K562 (cell line): ENCODE measurements at regions not wholly inside any gene's neighbourhood (a gene's known extent, or its start where the extent isn't known, plus 50 kb on each side); places are given as distances from the start of the nearest gene placed in this dataset.

Experiments used
- ATAC-seq: fragments of 200-7000 bp; cut with Tn5 transposase; 3 replicates; pipeline ENCODE4 v1.9.1; 2020; ENCODE audit warnings: moderate library complexity
- BruUV-seq: library from RNA; stranded (reverse); fragments of 400-500 nt; replicated peaks from 2 replicates; lab custom pipeline; 2021; lab: Mats Ljungman, UMichigan
- CTCF ChIA-PET: fragments of 300-600 bp; formaldehyde crosslinking; extraction: SDS; loops from one replicate; lab custom pipeline; 2021; ENCODE audit warnings: low intra/inter-chr PET ratio; lab: Yijun Ruan, JAX
- POLR2A ChIA-PET: fragments of 300-600, 350-650 bp; sonication (Branson Sonifier 250); formaldehyde crosslinking; extraction: SDS; loops from one replicate; lab custom pipeline; 2021; ENCODE audit warnings: antibody characterized with exemption, inconsistent platforms; lab: Yijun Ruan, JAX
- DNase-seq, 4 experiments: peaks; one replicate each; pipeline versions ENCODE4 v3.0.0 to v3.0.0-alpha.2; 2011 to 2018; ENCODE audit warnings: low spot score in 3 of 4, mixed read lengths in 3 of 4; ENCODE audit errors: extremely low read depth in 1 of 4
- FAIRE-seq: peaks from 2 replicates; lab custom pipeline; 2011; peaks lifted over from hg19 to GRCh38; lab: Jason Lieb, UNC
- H2AFZ ChIP-seq: 2 replicates; pipeline ENCODE4 v1.6.0; 2011; ENCODE audit warnings: low read depth, low read length, control low read depth, inconsistent platforms
- H3K27ac ChIP-seq: fragments of 200-600 bp; 3 replicates; pipeline ENCODE4 v1.8.0; 2011; ENCODE audit warnings: low read depth, mild to moderate bottlenecking, control low read depth, inconsistent platforms, low read length, moderate library complexity, mixed read lengths; ENCODE audit errors: extremely low read depth
- H3K27me3 ChIP-seq, 2 experiments: fragments of 300-600 bp in 1 of 2; 2 replicates in 1 of 2; 3 replicates in 1 of 2; pipeline versions ENCODE4 v1.6.0 to v1.8.0; 2011; ENCODE audit warnings: inconsistent platforms in 2 of 2, low read length in 2 of 2, mild to moderate bottlenecking in 1 of 2, mixed read lengths in 1 of 2, moderate library complexity in 1 of 2; ENCODE audit not compliant: control insufficient read depth in 2 of 2, insufficient read depth in 2 of 2
- H3K36me3 ChIP-seq: fragments of 300-600 bp; 3 replicates; pipeline ENCODE4 v1.8.0; 2011; ENCODE audit warnings: mild to moderate bottlenecking, low read length, inconsistent platforms; ENCODE audit not compliant: control insufficient read depth, insufficient read depth
- H3K4me1 ChIP-seq, 2 experiments: fragments of 200-600 bp in 1 of 2; replicated peaks in 1 of 2; 2 replicates in 1 of 2; 3 replicates in 1 of 2; pipeline versions ENCODE4 v1.5.1 to v1.8.0; 2011; ENCODE audit warnings: inconsistent platforms in 2 of 2, low read length in 2 of 2, mild to moderate bottlenecking in 1 of 2, mixed read lengths in 1 of 2, moderate library complexity in 1 of 2; ENCODE audit not compliant: control insufficient read depth in 2 of 2, insufficient read depth in 2 of 2
- H3K4me2 ChIP-seq: 2 replicates; pipeline ENCODE4 v1.6.1; 2011; ENCODE audit warnings: low read length, control low read depth, inconsistent platforms, mixed read lengths; ENCODE audit not compliant: insufficient read depth
- H3K4me3 ChIP-seq: fragments of 200-600 bp; sonication (generic), shearing (Covaris generic); 2 replicates; pipeline ENCODE4 v1.5.1; 2016; ENCODE audit warnings: control low read depth, inconsistent platforms
- H3K79me2 ChIP-seq: fragments of 200-600 bp; 3 replicates; pipeline ENCODE4 v1.8.0; 2011; ENCODE audit warnings: low read length, inconsistent platforms; ENCODE audit not compliant: control insufficient read depth, insufficient read depth
- H3K9ac ChIP-seq, 2 experiments: 2 replicates each; pipeline versions ENCODE4 v1.6.0 to v1.6.1; 2011; ENCODE audit warnings: low read depth in 2 of 2, low read length in 2 of 2, control low read depth in 1 of 2, inconsistent platforms in 1 of 2, mild to moderate bottlenecking in 1 of 2, mixed read lengths in 1 of 2; ENCODE audit not compliant: insufficient read depth in 1 of 2
- H3K9me1 ChIP-seq: one replicate; pipeline ENCODE4 v1.6.0; 2011; ENCODE audit warnings: inconsistent platforms, mild to moderate bottlenecking, low read length, moderate library complexity; ENCODE audit not compliant: control insufficient read depth, insufficient read depth
- H3K9me3 ChIP-seq: replicated peaks from 2 replicates; pipeline ENCODE4 v1.5.1; 2011; ENCODE audit warnings: low read depth, low read length, inconsistent platforms; ENCODE audit not compliant: control insufficient read depth, insufficient read depth
- H4K20me1 ChIP-seq: replicated peaks from 2 replicates; pipeline ENCODE4 v1.6.1; 2011; ENCODE audit warnings: low read length, inconsistent platforms, mixed read lengths; ENCODE audit not compliant: control insufficient read depth, insufficient read depth
- BDP1 ChIP-seq: IDR thresholded peaks from 3 replicates; pipeline ENCODE4 v1.6.1; 2011; ENCODE audit not compliant: insufficient read length, insufficient read depth
- ELF4 ChIP-seq: fragments of 450-650 bp; formaldehyde crosslinking; IDR thresholded peaks from 2 replicates; pipeline ENCODE4 v1.4.0; 2022; ENCODE audit warnings: missing genetic modification characterization
- MCM7 ChIP-seq, 2 experiments: fragments of 450-650 bp; IDR thresholded peaks; 2 replicates each; pipeline ENCODE4 v1.6.1; 2016 to 2018
- NONO ChIP-seq, 2 experiments: fragments of 200-400 bp in 1 of 2; fragments of 450-650 bp in 1 of 2; formaldehyde crosslinking in 1 of 2; IDR thresholded peaks; 2 replicates each; pipeline ENCODE4 v1.6.1; 2017; ENCODE audit warnings: low read depth in 2 of 2, mild to moderate bottlenecking in 2 of 2, moderate library complexity in 2 of 2, low read length in 1 of 2
- NUFIP1 ChIP-seq: fragments of 450-650 bp; IDR thresholded peaks from 2 replicates; pipeline ENCODE4 v1.6.1; 2018; ENCODE audit not compliant: partially characterized antibody
- PRPF4 ChIP-seq: fragments of 200-400 bp; formaldehyde crosslinking; IDR thresholded peaks from one replicate; pipeline ENCODE4 v1.6.1; 2017; ENCODE audit warnings: low read length, low read depth, mild to moderate bottlenecking; ENCODE audit not compliant: insufficient read depth, poor library complexity, severe bottlenecking
- RBM34 ChIP-seq: fragments of 200-400 bp; formaldehyde crosslinking; IDR thresholded peaks from 2 replicates; pipeline ENCODE4 v1.6.1; 2018; ENCODE audit warnings: low read length, borderline replicate concordance; ENCODE audit not compliant: insufficient read depth
- XRCC5 ChIP-seq: fragments of 200-400 bp; formaldehyde crosslinking; IDR thresholded peaks from 2 replicates; pipeline ENCODE4 v1.6.1; 2017; ENCODE audit warnings: low read depth, mild to moderate bottlenecking, low read length
- ZNF140 ChIP-seq: fragments of 250-450 bp; sonication (Bioruptor Pico); IDR thresholded peaks from 2 replicates; pipeline ENCODE4 v1.8.0; 2021; ENCODE audit warnings: moderate library complexity, mild to moderate bottlenecking, inconsistent platforms
- ZNF197 ChIP-seq: fragments of 200-800 bp; sonication (Bioruptor generic); IDR thresholded peaks from 2 replicates; pipeline ENCODE4 v1.6.1; 2016; ENCODE audit warnings: low read depth, missing genetic modification characterization, missing compliant biosample characterization
- WGBS: fragments of 100-300 bp; shearing (Covaris generic); methylation state at CpG from one replicate; pipeline ENCODE4 v1.1.6; 2016; ENCODE audit warnings: low coverage, mixed read lengths; ENCODE audit not compliant: insufficient coverage; ENCODE audit errors: missing lambda C conversion rate; 5-methylcytosine and 5-hydroxymethylcytosine counted together
- in situ Hi-C: fragments of 300-500 bp; cut with MboI; formaldehyde crosslinking; loops from 4 replicates; pipeline ENCODE4 v1.15.0; 2018; ENCODE audit warnings: inconsistent platforms, mixed read lengths
- intact Hi-C: fragments of 100-400 bp; cut with micrococcal nuclease; formaldehyde crosslinking; loops from 2 replicates; pipeline ENCODE4 v1.14.2; 2022
- TF ChIP-seq, protein P1 (sequence below): sonication (generic); formaldehyde crosslinking; IDR thresholded peaks from 2 replicates; pipeline ENCODE4 v1.8.1; 2023; ENCODE audit warnings: mild to moderate bottlenecking, missing genetic modification reagents

GRCh38 chr3:188979248-188979647, 192.5 kb upstream of the TPRG1 start (continued):
- TF ChIP-seq, protein P1, sequence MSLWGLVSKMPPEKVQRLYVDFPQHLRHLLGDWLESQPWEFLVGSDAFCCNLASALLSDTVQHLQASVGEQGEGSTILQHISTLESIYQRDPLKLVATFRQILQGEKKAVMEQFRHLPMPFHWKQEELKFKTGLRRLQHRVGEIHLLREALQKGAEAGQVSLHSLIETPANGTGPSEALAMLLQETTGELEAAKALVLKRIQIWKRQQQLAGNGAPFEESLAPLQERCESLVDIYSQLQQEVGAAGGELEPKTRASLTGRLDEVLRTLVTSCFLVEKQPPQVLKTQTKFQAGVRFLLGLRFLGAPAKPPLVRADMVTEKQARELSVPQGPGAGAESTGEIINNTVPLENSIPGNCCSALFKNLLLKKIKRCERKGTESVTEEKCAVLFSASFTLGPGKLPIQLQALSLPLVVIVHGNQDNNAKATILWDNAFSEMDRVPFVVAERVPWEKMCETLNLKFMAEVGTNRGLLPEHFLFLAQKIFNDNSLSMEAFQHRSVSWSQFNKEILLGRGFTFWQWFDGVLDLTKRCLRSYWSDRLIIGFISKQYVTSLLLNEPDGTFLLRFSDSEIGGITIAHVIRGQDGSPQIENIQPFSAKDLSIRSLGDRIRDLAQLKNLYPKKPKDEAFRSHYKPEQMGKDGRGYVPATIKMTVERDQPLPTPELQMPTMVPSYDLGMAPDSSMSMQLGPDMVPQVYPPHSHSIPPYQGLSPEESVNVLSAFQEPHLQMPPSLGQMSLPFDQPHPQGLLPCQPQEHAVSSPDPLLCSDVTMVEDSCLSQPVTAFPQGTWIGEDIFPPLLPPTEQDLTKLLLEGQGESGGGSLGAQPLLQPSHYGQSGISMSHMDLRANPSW (CRISPR knock-in tag) = no peak
- TF ChIP-seq XRCC5 (no peak), NUFIP1 (no peak), ELF4 (CRISPR knock-in tag) (no peak), ZNF140 (no peak)

DNA sequence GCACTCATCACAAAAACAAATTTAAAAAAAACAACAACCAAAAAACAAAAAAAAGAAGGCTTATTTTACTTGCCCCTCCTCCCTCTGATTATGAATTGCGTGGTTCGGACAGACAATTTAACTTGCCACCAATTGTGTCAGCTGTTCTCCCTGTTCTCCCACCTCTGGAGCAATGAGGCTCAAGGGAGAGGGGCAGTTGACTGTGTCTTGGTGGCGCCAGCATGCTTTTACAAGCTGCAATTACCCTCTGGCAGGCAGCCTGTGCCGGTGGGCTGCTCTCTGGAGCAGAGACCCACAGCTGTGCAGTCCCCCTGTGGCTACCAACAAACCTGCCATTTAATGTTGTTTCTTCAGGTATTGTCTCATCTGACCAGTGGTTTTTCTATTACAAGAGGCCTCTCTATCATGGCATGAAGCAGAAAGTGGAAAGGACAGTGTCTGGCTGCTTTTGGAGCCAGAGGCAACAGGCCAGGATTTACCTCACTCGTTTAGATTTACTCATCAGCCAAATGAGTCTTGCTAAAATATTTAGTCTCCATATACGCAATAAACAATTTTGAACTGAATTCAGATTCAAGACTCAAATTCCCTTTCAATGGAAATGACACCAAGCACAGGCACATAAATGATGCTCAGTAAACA, 192.0 kb upstream of the TPRG1 start:
- in situ Hi-C loops (no loop called here), intact Hi-C loops (no loop called here)
- Histone ChIP-seq H3K4me2 (no peak overlapping the region), H4K20me1 (no peaks in the 10 kb centered on the region), H3K27ac (no peak overlapping the region), H3K79me2 (no peaks in the 10 kb centered on the region), H2AFZ (no peak overlapping the region), H3K36me3 (no peaks in the 10 kb centered on the region), H3K9me1 (no peaks in the 10 kb centered on the region), H3K27me3 (no peaks in the 10 kb centered on the region), H3K4me1 (no peaks in the 10 kb centered on the region), H3K9ac (no peak overlapping the region), H3K4me3 (no peak overlapping the region), H3K9me3 (no peaks in the 10 kb centered on the region)
- WGBS = 0% methylated on average over 6 of the region's 6 CpGs
- no peak for FAIRE-seq
- DNase-seq = no peak
- CTCF ChIA-PET = no interaction called here
- ATAC-seq = no peak
- no peak for TF ChIP-seq PRPF4
- TF ChIP-seq BDP1 = no peak
- TF ChIP-seq ZNF197 (CRISPR knock-in tag) = no peak
- TF ChIP-seq MCM7 (IDR thresholded peaks at IDR 0.05) = no peak
- no peak for TF ChIP-seq NONO (IDR thresholded peaks at IDR 0.05; ENCODE audit: low read depth in 2 of 2, low read length in 1 of 2)
- TF ChIP-seq RBM34 = no peak
- POLR2A ChIA-PET = no interaction called here
- BruUV-seq = no TSS peak
